Keratinocyte (primary cell): ENCODE measurements at regions not wholly inside any gene's neighbourhood (a gene's known extent, or its start where the extent isn't known, plus 50 kb on each side); places are given as distances from the start of the nearest gene placed in this dataset.

Source experiments
- EZH2 ChIP-seq: IDR thresholded peaks from one replicate; pipeline ENCODE4 v1.6.1; 2012; ENCODE audit warnings: inconsistent platforms, mild to moderate bottlenecking, low read length, moderate library complexity
- TF ChIP-seq, protein P1 (sequence below), 3 experiments: IDR thresholded peaks in 1 of 3; conservative IDR thresholded peaks in 1 of 3; optimal IDR thresholded peaks in 1 of 3; 2 replicates in 2 of 3; 3 replicates in 1 of 3; pipeline versions ENCODE3 to v1.5.1; 2011; ENCODE audit warnings: low read length in 3 of 3, mild to moderate bottlenecking in 3 of 3, moderate library complexity in 2 of 3, control low read depth in 1 of 3, inconsistent platforms in 1 of 3; ENCODE audit not compliant: insufficient read depth in 2 of 3; ENCODE audit errors: extremely low read depth in 1 of 3

DNA sequence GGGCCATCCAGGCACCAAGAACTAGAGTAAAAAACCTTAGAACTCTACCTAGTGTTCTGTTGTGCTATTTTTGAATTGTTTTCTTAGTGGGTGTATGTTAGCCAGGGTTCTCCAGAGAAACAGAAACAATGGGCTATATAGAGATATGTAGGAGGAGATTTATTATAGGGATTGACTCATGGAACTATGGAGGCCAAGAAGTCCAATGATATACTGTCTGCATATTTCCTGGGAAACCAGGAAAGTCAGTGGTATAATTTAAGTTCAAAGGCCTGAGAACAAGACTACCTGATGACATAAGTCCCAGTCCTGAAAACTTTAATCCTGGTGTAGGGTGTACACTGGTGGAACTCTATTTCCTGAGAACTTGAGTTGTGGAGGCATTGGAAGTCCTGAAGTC is 108.7 kb upstream of the ACVR1 start:
- TF ChIP-seq, protein P1, sequence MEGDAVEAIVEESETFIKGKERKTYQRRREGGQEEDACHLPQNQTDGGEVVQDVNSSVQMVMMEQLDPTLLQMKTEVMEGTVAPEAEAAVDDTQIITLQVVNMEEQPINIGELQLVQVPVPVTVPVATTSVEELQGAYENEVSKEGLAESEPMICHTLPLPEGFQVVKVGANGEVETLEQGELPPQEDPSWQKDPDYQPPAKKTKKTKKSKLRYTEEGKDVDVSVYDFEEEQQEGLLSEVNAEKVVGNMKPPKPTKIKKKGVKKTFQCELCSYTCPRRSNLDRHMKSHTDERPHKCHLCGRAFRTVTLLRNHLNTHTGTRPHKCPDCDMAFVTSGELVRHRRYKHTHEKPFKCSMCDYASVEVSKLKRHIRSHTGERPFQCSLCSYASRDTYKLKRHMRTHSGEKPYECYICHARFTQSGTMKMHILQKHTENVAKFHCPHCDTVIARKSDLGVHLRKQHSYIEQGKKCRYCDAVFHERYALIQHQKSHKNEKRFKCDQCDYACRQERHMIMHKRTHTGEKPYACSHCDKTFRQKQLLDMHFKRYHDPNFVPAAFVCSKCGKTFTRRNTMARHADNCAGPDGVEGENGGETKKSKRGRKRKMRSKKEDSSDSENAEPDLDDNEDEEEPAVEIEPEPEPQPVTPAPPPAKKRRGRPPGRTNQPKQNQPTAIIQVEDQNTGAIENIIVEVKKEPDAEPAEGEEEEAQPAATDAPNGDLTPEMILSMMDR (optimal IDR thresholded peaks at IDR 0.05 in 1 of 3, IDR thresholded peaks at IDR 0.05 in 1 of 3, conservative IDR thresholded peaks at IDR 0.05 in 1 of 3; ENCODE audit: extremely low read depth in 1 of 3, insufficient read depth in 2 of 3, low read length in 3 of 3): no peak
- no peak for TF ChIP-seq EZH2
